NCI-H146 treated with DMSO at 0.1 percent for 48 hours (cell line): ENCODE measurements at regions not wholly inside any gene's neighbourhood (a gene's known extent, or its start where the extent isn't known, plus 50 kb on each side); places are given as distances from the start of the nearest gene placed in this dataset.
"Not testable (repeated sequence)": the region's sequence is repeated elsewhere in the genome, so short reads cannot be mapped to it uniquely, and the experiment has no call there.

ENCODE experiments used
- DNase-seq: peaks from one replicate; lab custom pipeline; 2025; ENCODE audit not compliant: unreplicated experiment; lab: John Stamatoyannopoulos, UW

- DNase-seq, result no peak
Observed at GRCh38 chr16:14002416-14002990, 68.6 kb upstream of the MRTFB start.

- peak; percentile 61 for DNase-seq
Observed at GRCh38 chr16:14003074-14003570, 68.0 kb upstream of the MRTFB start.

GRCh38 chr16:14004031-14004728, 66.9 kb upstream of the MRTFB start:
- no peak for DNase-seq

DNA sequence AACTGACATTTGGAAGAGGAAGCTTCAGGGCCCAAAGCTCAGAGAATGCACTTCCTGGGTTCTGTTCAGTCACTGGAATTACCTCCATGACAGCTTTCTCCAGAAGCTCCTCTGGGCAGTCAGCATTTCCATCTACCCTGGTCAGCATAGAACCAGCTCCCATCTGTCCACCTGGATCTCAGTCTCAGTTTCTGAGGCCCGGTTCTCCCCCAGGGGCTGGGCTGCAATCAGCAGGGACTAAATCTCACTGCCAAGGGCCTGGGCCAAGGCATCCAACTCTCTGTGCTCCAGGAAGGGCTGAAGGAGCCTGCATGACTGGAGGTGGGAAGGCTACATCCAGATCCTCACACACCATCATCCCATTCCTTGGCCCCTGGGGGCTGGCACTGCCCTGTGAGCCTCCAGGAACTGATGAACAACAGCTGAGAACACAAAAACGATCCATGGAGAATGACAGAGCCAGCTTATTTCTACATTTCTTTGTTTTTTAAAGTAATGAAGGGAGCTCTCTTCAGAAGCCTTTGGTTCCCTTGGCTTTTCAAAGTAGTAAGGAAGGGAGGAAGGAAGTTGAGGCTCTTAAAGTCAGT, 66.3 kb upstream of the MRTFB start:
- no peak for DNase-seq

DNA sequence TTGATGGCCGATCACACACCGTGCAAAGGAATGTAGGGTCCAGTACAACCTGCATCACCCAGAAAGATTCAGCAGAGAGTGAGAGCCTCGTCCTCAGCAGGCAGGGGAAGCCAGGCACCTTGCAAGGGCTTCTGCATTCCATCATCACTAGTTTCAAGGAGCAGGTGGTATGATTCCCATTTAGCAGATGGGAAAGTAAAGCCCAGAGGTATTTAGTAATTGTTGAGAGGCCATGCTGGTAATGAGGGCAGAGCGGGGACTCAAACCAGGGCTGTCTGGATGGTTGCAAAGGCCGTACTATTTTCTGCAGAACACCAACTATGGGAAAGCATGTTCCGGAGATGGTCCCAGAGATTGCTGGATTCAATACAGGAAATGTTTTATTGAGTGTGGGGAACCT, 65.8 kb upstream of the MRTFB start:
- no peak for DNase-seq

DNA sequence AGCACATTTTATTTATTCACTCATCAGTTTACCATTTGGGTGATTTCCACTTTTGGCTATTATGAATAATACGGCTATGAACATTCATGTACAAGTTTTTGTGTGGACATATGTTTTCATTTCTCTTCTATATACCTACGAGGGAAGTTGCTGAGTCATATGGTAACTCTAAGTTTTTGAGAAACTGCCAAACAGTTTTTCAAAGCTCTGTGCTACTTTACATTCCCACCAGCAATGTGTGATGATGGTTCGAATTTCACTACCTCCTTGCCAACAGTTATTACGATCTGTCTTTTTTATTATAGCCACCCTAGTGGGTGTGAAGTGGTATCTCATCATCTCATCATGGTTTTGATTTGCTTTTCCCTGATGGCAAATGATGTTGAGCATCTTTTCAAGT, 63.7 kb upstream of the MRTFB start:
- DNase-seq, result no peak

- no peak for DNase-seq
Observed at GRCh38 chr16:14011001-14011400, 60.1 kb upstream of the MRTFB start.

GRCh38 chr16:14011846-14012245, 59.3 kb upstream of the MRTFB start:
- DNase-seq, result no peak

- DNase-seq, result no peak
Observed at GRCh38 chr16:14013145-14013570, 58.0 kb upstream of the MRTFB start.

GRCh38 chr16:14013571-14014283, 57.4 kb upstream of the MRTFB start:
- DNase-seq, result peak; percentile 67

GRCh38 chr16:14014284-14014625, 56.9 kb upstream of the MRTFB start:
- DNase-seq, result no peak

GRCh38 chr16:14015033-14015432, 56.1 kb upstream of the MRTFB start:
- no peak for DNase-seq

- DNase-seq, result no peak
Observed at GRCh38 chr16:14015461-14015860, 55.7 kb upstream of the MRTFB start.

GRCh38 chr16:14015948-14016347, 55.2 kb upstream of the MRTFB start:
- no peak for DNase-seq

GRCh38 chr16:14016362-14016761, 54.8 kb upstream of the MRTFB start:
- not testable (repeated sequence) for DNase-seq

- DNase-seq, result no peak
Observed at GRCh38 chr16:14017886-14018285, 53.2 kb upstream of the MRTFB start.

DNA sequence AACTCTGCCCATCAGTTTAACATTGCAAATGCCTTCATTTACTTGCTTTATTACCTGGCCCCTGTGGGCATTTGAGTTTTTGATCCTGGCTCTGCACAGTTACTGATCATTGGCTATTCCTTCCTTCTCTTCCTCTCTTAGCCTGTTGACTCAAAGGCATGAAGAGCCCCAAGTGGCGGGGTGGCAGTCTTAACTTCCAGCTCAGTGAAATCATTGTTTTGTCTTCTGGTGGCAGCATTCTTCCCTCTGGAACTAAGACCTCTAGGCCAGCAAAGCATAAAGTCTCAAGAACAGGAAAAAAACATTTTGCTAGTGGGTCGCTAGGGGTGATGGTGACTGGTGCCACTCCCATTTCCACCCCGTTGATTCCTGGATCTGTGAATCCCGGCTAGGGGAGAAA, 52.3 kb upstream of the MRTFB start:
- no peak for DNase-seq

DNA sequence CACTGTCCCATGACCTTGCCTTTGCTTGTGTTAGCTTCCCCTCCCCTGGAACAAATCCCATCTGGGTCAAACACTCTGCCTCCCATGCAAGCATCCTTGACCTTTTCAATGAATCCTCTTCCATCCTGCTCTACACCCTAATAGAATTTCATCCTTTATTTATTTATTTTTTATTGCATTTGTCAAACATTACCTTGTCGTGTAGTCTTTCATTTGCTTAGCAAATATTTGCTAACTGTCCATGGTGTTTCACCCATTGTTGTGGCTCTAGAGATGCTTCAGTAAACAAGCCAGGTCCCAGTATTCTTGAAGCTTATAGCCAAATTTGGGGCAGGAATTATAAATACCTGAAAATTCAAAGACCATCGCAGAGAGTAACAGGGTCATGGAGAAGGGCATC, 51.0 kb upstream of the MRTFB start:
- peak; percentile 87 for DNase-seq
